T-helper 1 cell treated with Interleukin-12 subunit alpha and Interleukin-12 subunit beta and Interleukin-4 antibody, amounts not matched to agents 30 ng/mL and 1 ng/mL, for 36 hours (primary cell): ENCODE measurements at regions not wholly inside any gene's neighbourhood (a gene's known extent, or its start where the extent isn't known, plus 50 kb on each side); places are given as distances from the start of the nearest gene placed in this dataset.

Experiments
- intact Hi-C: fragments of 100-400 bp; cut with micrococcal nuclease; formaldehyde crosslinking; loops from one replicate; pipeline ENCODE4 v1.15.1; 2024

DNA sequence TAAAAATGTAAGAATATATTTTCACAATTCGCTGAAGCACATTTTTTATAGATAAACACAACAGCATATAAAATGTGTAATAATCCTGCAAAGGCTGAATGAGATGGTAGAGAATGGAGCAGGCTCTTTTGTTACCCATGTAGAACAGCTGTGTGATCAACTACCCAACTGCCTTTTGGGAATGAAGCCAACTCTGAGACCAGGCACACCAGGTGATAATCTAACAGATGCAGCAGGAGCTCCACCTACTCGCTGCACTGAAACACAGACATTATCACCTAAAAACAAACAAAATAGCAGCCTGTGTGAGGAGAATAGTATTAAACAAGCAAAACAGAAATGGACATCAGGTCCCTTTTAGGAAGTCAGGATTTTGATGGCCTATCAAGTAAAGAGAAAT lies 183.3 kb downstream of the CCDC59 start:
- intact Hi-C loops = no loop called here

DNA sequence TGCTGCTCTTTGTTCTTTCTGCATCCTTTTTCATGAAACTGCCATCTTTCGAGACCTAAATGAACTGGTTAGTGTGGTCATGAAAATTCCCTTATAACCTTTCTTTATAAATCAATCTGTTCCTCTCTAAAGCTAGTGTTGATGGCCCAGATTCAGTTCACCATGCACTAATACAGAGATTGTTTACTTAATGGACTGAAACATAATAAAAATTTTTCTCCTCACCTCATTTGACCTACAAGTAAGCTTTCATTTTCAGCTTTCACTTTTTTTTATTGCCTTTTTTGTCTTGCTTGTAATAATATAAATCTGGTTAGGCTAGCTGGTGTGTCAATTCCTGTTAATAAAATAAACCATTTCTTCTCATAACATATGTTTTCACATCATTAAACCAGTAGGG lies 183.8 kb downstream of the CCDC59 start:
- intact Hi-C loops = no loop called here

DNA sequence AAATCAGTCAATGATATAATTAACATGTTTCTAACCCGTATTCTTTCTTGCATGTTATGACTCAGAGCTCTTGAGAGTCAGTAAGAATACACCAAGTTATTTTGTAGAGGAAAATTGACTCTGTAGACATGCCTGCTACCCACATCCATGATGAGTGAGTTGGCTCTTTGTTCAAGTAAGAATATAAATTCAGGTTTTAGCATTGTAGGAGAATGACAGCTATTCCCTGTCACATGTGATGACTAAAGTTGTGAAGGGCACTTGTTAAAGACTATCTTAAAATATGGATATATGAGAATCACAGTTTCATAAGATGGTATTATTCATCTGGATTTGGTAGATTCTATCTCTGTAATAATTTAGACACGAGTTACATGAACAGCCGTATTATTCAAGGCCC lies 209.1 kb downstream of the CCDC59 start:
- intact Hi-C loops = no loop called here

DNA sequence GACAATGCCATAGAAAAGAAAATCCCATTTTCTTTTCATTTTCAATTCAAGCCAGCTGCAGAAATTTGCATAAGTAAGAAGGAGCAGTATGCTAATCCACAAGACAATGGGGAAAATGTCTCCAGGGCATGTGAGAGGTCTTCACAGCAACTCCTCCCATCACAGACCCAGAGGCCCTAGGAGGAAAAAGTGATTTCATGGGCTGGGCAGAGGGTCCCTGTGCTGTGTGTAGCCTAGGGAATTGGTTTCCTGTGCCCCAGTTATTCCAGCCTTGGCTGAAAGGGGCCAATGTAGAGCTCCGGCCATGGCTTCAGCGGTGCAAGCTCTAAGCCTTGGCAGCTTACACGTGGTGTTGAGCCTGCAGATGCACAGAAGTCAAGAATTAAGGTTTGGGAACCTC lies 211.4 kb downstream of the CCDC59 start:
- intact Hi-C loops = no loop called here

DNA sequence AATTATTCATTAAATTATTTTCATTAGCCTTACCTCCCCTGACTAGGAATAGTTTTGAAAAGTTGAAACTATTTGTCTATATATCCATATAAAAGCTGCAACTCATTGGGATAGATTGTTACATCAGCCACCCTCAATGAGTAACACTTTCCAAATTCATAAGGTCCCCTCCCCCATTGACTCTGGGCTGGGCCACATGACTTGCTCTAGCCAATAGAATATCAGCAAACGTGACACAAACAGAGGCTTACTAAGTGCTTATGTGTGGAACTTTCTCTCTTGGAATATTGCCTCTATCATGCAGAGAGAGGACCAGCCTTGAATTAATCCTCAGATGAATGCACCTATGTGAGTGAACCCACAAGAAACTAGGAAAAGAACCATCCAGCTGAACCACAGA lies 213.7 kb downstream of the CCDC59 start:
- intact Hi-C loops = no loop called here

DNA sequence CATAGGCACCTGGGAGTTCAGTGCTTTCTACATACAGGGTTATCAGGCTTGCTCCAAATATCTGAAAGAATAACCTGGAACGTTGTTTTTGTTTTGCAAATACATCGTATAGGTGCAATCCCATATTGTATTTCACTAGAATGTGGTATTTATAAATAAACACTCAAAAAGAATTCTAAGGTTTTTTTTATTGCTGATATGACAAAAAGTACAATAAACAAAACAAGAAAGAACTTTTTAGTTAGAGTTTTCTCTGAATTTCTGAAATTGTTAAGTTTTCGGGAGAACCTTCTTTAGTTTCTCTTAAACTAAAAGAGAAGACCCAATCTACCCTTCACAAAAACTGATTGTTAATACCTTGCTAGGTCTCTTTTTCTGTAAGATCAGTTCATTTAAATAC lies 225.8 kb downstream of the CCDC59 start:
- intact Hi-C loops = no loop called here

DNA sequence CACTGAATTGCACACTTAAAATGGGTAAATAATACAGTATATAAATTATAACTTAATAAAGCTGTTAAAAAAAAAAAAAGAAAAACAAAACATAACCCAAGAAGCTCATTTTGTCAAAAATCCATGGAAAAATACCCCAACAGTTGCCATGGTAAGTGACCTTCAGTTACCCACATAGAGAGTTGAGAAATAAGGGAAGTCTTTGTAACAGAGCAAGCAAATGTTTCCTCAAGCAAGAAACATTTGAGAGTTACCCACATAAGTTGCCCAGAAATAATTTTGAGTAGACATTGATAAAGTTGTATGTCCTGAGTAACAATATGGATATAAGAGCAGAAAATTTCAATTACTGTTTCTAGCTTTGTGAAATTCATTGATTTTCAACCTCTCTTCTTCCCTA lies 227.4 kb downstream of the CCDC59 start:
- intact Hi-C loops = no loop called here

DNA sequence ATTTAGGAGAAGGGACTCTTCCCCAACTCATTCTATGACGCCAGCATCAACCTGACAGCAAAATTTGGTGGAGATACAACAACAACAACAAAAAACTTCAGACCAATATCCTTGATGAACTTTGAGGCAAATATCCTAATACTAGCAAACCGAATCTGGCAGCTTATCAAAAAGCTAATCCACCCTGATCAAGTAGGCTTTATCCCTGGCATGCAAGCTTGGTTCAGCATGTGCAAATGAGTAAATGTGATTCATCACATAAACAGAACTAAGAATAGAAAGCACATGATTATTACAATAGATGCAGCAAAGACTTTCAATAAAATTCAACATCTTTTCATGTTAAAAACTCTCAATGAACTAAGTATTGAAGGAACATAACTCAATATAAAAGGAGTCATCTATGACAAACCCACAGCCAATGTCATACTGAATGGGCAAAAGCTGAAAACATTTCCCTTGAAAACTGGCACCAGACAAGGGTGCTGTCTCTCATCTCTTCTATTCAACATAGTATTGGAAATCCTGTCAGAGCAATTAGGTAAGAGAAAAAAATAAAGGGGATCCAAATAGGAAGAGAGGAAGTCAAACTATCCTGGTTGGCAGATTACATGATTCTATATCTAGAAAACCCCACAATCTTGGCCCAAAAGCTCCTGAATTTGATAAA lies 233.3 kb downstream of the CCDC59 start:
- intact Hi-C loops = no loop called here

DNA sequence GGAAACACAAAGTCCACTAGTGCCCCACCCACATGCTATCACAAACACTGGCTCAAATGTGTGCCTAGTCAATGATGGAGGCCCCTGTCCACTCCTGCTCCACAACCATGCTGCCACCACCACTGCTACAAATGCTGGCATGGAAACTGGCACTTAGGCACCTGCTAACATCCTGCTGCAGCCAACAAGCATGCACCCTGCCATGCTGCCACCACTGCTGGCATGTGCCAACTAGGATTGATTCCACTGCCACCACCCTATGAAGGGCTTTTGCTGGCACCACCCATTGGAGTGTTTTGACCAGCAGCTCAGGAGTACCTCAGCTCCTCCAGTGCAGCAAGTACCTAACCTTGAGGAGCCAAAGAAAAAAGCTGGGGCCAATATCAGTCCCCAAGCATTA lies 236.6 kb downstream of the CCDC59 start:
- intact Hi-C loops = no loop called here

DNA sequence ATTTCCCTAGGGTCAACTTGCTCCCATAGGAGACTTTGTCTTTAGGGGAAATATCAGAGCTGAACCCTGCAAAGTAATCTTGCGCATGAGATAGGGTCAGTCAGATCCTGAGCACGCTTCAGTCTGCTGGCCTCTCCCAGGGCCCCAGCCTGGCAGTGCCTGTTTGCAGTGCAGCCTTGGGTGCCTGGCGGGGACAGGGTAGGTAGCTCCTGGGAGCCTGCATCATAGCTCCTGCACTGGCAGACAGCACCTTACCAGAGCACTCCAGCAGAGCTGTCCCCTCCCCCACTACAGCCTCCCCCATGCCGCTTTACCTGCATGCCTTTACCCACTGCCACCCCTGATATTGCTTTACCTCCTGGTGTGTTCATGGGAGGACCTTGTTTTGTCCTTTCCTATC lies 237.3 kb downstream of the CCDC59 start:
- intact Hi-C loops = no loop called here

DNA sequence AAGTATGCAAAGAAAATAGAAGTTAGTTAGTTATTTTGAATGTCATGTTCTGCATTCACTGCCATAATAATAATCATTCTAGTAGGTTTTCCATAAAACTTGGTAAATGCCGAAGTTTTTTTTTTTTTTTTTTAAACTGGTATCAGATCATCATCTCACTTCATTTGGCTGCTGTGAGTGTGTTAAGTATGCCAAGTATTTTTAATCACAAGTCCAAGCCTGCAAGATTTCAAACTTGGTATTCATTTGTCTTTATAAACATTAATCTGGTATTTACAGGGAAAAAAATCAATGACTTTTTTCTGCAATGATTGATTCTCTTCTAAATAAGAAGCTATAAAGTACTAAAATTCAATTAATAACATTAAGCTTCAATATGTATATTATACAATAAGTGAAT lies 248.9 kb downstream of the CCDC59 start:
- intact Hi-C loops = no loop called here

DNA sequence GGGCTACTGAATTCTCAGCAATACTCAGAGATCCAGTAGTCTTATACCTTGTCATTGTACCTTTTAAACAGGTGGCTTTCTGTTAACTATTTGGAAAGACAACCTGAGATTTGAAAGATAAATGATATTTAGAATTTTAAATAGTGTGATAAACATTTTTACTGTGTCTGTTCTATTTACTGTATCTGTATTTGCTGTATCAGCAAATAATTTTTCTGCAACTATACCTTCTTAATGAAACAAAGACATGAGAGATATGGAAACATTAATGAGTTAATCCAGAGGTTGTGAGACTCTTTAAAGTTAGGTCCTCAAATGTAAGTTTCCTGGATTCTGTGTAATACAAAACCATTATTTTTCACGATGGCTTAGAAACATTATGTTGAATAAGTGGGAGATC lies 249.6 kb downstream of the CCDC59 start:
- intact Hi-C loops = no loop called here

DNA sequence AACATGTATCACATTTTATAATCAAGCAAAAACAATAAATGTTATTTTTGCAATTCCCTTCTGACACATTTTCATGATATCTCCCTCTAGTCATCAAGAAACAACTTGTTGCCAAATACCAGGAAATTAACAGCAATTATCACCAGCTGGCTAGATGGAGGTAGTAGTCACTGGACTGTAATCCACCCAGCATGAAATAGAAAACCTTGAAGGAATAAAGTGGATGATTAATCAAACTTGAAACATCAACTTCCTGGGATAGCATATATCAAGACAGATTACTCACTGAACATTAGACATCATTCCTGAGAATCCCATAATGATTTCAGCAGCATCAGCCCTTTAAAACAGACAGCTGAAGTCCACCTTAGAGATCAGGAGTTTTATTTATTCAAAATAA lies 259.0 kb downstream of the CCDC59 start:
- intact Hi-C loops = no loop called here

DNA sequence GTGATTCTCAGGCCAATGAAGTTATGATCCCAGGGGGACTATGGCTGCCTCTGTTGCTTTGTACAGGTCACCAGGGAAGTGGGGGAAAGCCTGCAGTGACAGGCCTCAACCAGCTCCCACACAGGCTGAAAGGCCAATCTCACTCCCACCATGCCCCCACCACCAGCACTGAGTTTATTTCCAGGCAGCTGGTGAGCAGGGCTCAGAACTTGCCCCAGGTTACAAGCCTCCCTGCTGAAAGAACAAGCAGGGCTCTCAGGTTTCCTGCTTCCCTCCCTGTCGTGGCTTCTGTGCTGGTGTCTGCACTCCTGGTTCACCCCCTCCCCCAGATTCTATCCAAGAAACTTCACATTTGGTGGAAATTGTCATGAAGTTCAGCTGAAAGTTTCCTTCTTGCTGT lies 260.3 kb downstream of the CCDC59 start:
- intact Hi-C loops = no loop called here

DNA sequence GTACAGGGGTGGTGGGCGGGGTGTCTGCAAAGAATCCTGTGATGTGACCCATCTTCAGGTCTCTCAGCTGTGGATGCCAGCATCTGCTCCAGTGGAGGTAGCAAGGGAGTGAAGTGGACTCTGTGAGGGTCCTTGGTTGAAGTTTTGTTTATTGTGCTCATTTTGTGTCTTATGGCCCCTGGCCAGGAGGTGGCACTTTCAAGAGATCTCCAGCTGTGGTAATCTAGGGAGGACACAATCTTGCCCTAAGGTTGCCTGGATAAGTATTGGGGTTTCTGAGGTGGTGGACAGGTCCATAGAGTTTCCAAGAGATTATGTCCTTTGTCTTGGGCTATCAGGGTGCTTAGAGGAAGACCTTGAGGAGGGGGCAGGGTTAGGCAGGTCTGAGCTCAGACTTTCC lies 260.7 kb downstream of the CCDC59 start:
- intact Hi-C loops = no loop called here

DNA sequence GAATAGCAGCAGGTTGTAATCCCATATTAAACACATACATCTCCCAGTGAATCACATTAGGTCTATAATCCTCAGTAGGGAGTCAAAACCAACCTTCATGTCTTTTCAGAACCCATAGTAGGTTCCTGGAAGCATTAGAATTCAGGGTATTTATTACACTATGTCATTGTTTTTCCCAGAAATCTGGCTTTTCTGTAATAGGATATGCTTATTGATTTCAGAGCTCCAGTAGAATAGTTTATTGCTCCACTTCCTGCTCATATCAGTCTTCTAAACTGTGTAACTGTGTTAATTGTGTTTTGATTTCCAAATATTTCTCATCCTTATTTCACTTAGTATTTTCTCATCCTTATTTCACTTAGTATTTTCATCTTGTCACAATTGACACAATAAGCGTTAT lies 268.0 kb downstream of the CCDC59 start:
- intact Hi-C loops = no loop called here

DNA sequence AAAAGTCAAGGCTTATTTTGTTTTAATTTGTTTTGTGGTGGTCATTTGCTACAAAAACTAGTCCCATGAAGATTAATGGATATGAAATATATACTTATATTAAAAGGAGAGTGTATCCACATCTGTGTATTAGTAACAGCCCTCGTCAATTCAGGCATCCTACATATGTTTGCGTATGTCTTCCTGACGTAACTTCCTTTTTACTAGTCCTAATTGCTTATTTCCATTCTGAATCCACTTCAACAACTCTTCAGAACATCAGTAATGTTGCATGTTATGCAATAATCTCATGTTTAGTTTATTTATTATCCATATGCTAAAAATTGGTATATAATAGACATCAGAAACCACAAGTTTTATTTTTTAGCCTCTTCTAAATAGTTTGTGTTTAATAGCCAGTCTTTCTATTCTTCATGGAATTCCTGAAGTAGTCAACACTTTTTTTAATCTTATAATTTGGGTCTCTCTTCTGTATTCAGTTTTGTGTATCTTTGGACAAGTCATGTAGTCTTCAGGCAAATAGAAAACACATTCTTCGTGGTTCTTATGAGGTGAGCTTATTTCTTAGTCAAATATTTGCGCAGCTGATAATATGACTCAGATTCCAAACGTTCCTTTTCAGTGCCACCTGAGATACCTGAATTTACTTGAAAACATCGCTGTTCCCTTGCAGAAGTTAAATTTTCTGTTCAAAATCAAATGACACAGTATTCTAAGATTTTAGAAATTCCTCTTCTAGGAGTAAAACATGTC lies 268.6 kb downstream of the CCDC59 start:
- intact Hi-C loops = no loop called here

DNA sequence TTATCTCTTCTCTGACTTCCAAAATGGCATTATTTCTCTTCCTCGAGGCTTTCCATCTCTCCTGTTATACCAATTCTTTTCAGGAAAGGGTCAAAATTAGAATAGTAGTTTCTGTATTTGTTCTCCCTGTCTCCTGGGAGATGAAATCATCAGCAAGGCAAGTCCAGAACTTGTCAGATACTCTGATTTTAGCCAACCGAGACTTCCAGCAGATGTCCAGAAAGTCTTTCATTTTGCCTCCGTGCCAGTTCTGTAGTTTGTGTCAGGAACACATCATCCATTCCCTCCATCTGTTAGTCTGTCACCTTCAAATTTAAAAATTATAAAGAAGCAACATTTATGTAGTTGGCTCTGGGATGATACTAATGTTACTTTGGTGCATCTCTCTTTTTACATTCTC lies 275.7 kb downstream of the CCDC59 start:
- intact Hi-C loops = no loop called here

DNA sequence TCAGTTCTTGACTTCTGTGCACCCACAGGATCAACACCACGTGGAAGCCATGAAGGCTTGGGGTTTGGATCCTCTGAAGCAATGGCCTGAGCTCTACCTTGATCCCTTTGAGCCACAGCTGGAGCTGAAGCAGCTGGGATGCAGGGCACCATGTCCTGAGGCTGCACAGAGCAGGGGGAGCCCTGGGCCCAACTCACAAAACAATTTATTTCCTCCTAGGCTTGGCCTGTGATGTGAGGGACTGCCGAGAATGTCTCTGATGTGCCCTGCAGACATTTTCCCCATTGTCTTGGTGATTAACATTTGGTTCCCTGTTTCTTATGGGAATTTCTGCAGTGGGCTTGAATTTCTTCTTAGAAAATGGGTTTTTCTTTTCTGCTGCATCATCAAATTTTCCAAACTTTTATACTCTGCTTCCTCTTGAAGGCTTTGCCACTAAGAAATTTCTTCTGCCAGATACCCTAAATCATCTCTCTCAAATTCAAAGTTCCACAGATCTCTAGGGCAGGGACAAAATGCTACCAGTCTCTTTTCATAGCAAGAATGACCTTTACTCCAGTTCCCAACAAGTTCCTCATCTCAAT lies 288.2 kb downstream of the CCDC59 start:
- intact Hi-C loops = no loop called here

DNA sequence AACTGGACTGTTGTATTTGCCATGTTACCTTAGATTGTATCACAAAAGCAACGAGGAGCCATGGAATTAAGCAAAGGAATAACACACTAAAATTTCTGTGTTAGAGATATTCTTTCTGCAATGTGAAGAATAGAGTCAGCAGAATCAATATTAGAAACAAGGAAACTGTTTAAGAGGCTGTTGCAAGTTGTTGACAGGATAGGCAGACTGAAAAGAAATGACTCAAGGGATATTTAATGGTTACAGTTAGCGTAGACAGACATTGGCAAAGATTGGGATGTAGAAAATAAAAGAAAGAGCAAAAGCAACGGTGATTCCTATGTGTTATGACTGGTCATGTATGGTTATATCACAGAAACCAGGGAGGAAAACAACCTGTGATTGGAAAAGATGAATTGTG lies 299.0 kb upstream of the PPFIA2 start:
- intact Hi-C loops = no loop called here

DNA sequence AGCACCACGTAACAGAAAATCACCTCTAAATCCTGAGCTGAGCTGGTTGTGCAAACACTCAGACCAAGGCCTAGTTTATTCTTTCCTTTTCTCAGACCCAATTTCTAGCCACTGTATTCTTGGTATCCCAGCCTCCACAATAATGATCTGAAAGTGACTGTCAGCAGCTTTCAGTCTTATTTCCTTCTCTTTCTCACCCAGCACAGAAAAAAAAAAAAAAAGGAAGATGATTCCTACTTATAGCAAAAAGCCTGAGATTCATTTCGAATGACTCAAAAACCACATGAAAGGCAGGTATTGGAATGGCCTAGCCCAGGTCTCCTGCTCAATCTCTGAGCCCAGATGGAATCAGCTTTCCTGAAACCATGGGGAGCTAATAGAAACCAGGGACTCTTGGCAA lies 298.6 kb upstream of the PPFIA2 start:
- intact Hi-C loops = no loop called here

DNA sequence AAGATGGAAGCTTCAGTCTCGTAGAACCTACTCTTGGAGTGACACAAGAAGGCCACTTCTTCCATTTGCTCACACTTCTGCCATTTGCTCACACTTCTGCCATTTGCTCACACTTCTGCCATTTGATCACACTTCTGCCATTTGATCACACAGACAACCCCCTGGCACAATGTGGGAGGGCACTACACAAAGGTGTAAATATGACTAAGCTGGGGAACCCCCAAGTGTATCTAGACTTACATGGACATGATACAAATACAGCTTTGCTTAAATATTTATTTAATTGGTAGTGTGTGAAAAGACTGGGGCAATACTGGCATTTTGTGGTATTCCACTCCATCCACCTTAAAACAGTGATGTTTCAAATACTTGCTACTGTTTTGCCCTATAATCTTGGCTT lies 296.2 kb upstream of the PPFIA2 start:
- intact Hi-C loops = no loop called here

DNA sequence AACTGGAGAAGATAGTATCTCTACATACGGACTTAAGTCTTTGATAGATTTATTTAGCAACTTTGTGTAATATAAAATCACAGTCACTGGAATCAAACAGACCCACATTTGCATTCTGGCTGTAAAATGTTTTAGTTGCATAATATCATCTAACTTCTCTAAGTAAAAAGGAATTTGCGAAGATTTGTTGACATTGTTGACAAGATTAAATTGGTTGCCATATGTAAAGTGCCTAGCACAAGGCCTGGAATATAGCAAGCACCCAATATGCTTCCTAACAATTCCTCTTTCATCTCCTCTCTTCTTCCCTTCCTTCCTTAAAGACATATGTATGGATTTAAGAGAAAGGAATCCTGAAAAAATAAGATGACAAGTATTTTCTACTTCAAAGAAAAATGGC lies 295.4 kb upstream of the PPFIA2 start:
- intact Hi-C loops = no loop called here
